Activated CD4-positive, alpha-beta T cell treated with anti-CD3 and anti-CD28 coated beads for 48 hours (primary cell): ENCODE measurements at regions not wholly inside any gene's neighbourhood (a gene's known extent, or its start where the extent isn't known, plus 50 kb on each side); places are given as distances from the start of the nearest gene placed in this dataset.

Source experiments
- DNase-seq: peaks from one replicate; pipeline ENCODE4 v3.0.0-alpha.2; 2020

DNA sequence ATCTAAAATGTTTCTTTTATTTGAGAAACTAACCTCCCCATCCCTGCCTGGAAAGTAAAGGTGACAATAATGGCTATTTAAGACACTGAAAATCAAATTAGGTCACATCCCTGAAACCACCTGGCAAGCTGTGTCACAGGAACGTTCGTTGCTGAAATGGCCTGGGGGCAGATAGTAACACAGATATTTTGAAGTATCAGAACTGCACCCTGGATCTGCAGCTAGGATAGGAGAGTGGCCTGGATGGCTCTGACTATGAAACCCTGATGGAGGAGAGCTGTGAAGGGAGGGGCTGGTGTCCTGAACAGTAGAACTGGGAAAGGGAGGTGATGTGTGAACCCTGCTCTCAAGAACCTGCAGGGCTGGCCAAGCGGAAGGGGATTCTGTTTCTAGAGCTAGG, 648.3 kb upstream of the CFAP20DC start:
- DNase-seq = no peak

DNA sequence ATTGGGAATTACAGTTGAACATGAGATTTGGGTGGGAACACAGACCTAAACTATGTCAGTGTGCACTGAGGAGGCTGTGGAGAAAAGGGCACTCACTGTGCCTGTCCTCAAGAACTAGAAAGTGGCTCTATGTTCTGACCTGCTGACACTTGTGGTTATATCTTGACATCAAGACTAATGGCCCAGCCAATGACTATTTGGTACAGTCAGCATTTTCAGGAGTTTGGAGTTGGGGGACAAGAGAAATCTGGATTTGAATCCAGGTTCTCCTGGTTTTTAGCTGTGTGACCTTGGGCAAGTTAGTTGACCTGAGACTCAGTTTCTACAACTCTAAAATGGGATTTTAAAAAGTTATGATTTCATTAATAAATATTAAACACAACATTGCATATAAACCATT, 647.0 kb upstream of the CFAP20DC start:
- no peak for DNase-seq

DNA sequence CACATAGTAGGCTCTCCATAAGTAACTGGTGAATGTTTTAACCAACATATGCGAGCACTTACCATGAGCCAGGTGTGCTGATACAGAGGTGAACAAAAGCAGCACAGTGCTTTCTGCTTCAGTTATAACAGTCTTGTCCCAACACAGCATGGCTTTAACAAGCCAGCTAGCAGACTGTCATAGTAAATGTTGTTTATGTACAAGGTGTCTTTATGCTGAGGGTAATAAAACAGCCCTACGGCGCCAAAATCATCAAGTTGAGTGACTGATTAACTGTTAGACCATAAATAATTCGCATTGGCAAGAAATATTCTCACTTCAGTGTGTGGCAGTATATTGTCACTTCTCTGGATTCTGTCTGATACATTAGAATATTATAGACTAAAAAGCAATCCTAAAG, 646.0 kb upstream of the CFAP20DC start:
- DNase-seq = no peak

GRCh38 chr3:59692117-59692516, 642.3 kb upstream of the CFAP20DC start:
- DNase-seq = no peak

DNA sequence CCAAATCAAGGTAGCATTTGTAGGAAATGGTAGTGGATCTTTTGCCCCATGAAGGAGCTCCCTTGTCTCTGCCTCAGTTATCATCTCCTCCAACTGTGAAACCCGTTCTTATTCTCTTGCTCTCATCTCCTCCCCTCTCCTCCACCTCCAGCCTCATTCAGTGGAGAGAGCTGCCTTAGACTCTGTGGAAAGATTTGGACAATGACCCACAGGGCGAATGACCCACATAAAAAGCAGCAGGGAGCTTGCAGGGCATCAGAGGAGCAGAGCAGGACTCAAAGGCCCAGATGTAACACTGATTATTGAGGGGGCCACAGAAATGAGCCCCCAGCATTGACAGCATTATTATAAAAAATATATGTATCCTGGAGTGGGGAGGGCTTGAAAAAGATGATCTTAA, 641.1 kb upstream of the CFAP20DC start:
- no peak for DNase-seq

DNA sequence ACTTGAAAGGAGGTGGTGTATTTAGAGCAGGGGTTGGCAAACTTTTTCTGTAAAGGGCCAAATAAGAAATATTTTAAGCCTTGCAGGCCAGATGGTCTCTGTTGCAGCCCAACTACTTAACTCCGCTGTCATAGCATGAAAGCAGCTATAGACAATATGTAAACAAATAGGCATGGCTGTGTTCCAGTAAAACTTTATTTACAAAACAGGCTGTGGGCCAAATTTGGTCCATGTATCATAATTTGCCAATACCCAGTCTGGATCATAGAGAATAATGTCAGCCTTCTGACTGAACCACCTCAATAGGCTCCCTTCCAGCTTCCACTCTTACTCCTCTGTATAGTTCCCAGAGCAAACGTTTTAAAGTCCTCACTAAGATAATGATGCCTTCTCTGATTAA, 638.8 kb upstream of the CFAP20DC start:
- no peak for DNase-seq

DNA sequence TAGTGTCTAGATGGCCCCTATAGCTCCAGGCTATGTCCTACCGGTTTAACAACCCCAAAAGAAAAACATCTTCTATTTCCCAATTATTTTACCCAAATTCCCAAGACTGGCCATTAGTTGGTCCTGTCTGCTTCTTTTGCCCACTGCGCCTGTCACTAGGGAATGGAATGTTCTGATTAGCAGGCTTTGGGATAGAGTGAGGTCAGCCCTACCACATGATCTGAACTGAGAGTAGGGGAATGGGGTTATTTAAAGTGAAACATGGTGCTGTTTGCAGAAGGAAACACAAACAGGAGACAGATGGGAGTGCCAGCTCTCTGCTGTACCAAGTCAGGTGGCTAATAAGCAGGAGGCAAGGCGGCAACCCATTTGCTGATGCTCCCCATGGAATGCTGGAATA, 635.6 kb upstream of the CFAP20DC start:
- no peak for DNase-seq

GRCh38 chr3:59684766-59685165, 634.9 kb upstream of the CFAP20DC start:
- no peak for DNase-seq

GRCh38 chr3:59680919-59681318, 631.1 kb upstream of the CFAP20DC start:
- DNase-seq = no peak

DNA sequence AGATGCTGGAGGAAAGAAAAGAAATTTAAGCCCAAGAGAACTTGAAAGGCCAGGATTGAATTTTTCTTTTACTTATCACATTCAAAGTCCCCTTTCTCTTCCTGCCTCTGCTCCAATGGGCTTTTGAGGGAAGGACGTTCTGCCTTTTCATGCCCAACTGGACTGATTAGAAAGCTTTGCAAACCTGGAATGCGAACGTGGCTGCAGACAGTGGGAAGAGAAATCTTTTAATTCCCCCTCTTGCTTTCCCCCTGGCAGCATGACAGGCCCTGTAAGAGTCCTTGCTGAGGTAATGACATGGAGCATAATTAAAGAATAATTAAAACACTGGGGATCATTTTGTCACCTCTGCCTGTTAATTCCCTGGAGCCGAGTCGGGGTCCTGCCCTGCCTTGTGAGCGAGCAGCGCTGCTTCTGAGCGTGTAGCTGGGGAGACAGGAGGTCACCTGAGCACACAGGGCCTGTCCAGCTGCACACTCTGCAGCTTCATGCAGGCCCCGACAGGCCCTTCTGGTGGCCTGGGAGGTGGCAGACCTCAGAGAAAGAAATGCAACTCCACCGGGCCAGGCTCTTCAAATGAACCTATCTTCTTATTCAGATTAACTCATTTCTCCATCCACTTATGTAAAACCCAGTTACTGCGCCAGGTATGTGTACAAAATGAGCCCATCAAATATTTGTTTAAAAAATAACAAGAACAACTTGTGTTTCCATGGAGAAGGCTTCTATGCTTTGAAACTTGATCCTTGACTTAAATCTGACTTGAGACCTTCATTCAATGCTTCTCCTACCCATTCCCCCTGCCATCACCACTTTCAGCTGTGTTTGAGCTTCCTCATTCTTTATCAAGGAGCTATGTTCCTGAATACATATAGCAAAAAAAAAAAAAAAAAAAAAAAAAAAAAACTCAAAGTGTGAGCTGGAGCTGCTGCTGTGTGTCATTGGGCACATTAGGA, 628.2 kb upstream of the CFAP20DC start:
- DNase-seq = no peak

DNA sequence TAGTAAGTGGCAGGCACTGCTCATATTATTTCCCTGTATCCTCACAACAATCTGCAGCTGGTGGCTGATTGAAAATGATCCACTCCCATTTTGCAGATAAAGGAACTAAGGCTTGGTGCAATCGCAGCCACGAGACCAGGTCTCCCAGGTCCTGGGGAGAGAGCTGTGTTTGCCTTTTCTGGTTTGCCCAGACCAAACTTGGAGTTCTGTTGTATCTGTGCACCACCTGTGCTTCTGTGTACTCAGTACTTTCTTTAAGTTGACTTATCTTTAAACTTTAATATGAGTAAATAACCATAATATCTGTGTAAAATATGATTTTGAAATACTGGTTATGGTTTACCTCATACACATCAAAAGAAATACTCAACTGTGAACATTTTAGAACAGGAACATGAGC, 625.7 kb upstream of the CFAP20DC start:
- DNase-seq = no peak

- no peak for DNase-seq
Observed at GRCh38 chr3:59663076-59663850, 613.4 kb upstream of the CFAP20DC start.

GRCh38 chr3:59660852-59661625, 611.2 kb upstream of the CFAP20DC start:
- no peak for DNase-seq

DNA sequence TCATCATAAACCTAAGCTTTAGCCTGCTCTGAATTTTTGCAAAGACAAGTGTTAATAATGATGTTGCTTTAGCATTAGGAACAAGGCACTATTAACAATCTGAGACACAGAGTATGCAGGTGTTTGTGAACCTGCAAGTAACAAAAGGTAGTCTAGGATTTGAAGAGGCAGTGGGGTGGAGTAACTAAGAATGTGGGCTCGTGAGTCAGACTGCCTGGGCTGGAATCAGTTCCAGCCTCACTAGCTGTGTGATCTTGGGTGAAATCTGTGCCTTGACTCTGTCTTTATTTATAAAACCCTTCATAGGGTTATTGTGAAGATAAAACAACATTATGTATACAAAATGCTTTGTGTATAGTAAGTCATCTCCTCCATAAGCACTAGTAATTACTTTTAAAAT, 610.6 kb upstream of the CFAP20DC start:
- no peak for DNase-seq

GRCh38 chr3:59659755-59660154, 609.9 kb upstream of the CFAP20DC start:
- DNase-seq = no peak

DNA sequence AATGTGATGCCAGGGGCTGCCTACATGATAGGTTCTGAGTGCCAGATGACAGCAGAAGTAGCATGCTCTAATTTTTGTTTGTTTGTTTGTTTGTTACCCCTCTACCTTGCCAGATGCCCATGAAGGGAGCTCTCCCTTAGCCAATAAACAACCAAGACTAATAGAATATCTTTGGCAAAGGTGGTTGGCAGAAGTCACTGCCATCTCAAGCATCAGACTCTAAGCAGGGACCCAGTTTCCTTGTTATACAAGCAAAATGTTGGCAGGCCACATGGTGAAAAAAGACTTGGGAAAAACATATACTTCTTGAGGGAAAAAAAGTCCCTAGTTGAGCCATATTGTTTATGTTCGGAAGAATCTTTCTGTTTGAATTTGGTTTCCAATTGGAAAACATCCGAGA, 609.0 kb upstream of the CFAP20DC start:
- no peak for DNase-seq

GRCh38 chr3:59658274-59658673, 608.4 kb upstream of the CFAP20DC start:
- no peak for DNase-seq

DNA sequence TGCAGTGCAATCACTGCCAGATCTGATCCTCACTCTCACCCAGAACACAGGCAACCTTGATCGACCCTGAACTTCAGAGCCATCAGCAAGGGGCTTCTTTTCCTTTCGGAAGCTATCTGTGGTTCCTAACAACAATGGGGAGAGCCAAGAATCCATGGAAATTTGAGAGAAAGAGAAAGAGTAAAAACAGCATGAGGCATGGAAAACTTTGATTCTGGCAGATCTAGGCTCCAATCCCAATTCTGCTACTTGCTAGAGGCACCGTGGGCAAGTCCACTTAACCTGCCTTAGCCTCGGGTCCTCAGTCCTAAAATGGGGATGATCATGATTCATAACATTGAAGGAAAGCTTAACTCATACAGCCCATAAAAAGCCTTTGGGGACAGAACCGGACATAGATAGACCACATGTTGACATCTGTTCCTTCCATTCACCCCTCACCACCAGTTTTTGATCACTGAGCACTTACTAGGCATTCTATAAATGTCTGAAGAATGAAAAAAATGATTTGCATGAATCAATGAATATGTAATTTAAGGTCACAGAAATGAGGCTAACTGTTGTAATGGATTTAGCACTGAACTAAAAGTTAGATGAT, 605.7 kb upstream of the CFAP20DC start:
- DNase-seq = no peak

DNA sequence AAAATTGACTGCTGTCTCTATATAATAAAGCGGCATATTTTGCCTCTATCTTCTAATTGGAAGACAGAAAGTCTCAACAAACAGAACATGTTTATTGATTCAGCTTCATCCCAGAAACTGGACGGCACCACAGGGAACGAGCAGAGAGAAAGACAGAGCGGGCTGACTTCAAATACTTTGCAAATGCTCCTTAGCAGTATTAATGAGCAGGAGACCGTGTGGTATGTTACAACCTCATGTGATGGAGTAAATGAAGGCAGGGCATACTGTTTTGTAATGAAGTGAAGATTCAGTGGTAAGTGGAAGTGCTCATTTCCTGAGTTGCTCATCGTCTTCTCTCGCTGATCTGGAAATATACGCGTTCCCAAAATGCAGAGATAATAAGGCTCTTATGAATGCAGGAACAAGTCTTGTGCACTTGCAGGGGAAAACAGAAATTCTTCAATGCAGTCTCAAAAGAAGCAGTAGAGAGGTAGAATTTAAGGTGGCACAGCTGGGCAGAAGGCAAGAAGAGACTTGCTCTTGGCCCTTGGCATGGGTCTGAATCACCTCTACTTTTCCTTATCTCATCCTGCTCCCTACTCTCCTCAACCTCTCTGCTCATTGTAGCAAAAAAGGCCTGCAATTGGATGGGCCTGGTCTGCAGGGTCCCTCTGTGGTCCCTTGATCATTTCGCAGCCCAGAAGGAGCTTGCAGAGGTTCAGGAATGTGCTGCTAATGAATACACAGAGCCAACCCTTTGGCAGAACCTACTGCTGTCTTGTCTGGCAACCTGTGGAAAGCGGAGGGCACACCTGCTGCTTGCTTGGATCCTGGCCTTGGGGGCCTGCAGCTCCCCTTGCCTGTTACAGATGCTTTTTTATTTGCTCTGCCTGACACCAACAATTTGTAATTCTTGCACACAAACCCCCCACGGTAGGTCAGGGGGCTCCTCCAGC, 604.9 kb upstream of the CFAP20DC start:
- no peak for DNase-seq

DNA sequence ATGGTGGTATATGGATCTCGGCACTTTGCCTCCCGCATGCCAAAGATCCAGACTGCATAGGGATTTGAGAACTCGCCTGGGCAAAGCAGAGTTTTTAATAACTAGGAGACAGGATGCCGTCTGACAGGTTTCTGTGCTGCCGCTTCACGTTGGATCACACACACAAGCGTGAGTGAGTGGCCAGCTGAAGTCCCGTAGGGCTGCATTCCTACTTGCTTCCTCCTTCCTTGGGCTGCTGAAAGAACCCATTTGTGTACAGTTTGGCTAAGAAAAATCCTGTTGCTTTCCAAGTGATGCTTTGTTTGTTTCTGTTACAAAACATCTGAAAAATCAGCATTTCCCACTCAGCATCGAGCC, 604.3 kb upstream of the CFAP20DC start:
- no peak for DNase-seq

DNA sequence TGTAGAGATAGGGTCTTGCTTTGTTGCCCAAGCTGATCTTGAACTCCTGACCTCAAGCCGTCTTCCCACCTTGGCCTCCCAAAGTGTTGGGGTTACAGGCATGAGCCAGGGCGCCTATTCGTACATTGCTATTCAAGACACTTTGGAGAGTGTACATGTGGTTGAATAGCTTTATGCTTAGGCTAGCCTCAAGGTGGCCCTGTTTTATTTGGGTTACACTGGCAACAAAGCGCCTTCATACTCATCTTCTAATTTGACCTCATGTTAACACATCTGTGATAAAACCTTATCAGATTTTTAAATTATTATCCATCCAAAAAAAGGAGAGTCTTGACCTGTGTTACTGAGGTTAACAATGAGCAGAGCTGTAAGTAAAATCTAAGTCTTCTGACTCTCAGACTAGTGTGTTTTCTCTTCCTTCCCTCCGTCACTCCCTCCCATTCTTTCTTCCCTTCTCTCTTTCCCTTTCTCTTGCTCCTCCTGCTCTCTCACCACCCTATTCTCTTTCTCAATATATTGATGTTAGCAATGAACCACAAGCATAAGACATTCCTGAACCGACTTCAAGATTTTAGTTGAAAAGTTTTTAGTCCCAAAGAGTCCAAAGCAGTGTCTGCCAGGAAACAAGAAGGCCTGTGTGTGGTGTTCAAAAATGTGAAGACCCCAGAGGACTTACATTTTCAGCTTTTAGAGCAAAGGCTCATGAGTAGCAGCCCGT, 603.7 kb upstream of the CFAP20DC start:
- DNase-seq = no peak
